Thoracic aorta (tissue), 2 donors: ENCODE measurements at regions not wholly inside any gene's neighbourhood (a gene's known extent, or its start where the extent isn't known, plus 50 kb on each side); places are given as distances from the start of the nearest gene placed in this dataset.

ENCODE experiments used
- ATAC-seq: fragments of 150-250 bp; one replicate; pipeline ENCODE4 v1.8.0; 2017; ENCODE audit warnings: low read depth; ENCODE audit not compliant: insufficient number of reproducible peaks, low FRiP score
- DNase-seq: peaks from one replicate; pipeline ENCODE4 v3.0.0-alpha.2; 2020; ENCODE audit warnings: low spot score
- H3K27ac ChIP-seq, 2 donors: fragments of 200-600 bp; sonication (generic); 1 replicate in 1 of 2; 2 replicates in 1 of 2; pipeline ENCODE4 v1.5.1; 2016; ENCODE audit warnings: mild to moderate bottlenecking in 2 of 2, moderate library complexity in 2 of 2
- H3K27me3 ChIP-seq: fragments of 200-600 bp; sonication (generic); replicated peaks from 2 replicates; pipeline ENCODE4 v1.6.0; 2016; ENCODE audit warnings: mild to moderate bottlenecking; ENCODE audit not compliant: insufficient read depth
- H3K36me3 ChIP-seq: fragments of 200-600 bp; sonication (generic); one replicate; pipeline ENCODE4 v1.5.1; 2016
- H3K4me1 ChIP-seq, 2 donors: fragments of 200-600 bp; sonication (generic); 1 replicate in 1 of 2; 2 replicates in 1 of 2; pipeline versions ENCODE4 v1.5.1 to v1.6.0; 2016; ENCODE audit warnings: low read depth in 2 of 2, mild to moderate bottlenecking in 1 of 2; ENCODE audit not compliant: control insufficient read depth in 1 of 2
- H3K4me3 ChIP-seq: fragments of 200-600 bp; sonication (generic); 2 replicates; pipeline ENCODE4 v1.5.1; 2016; ENCODE audit warnings: mild to moderate bottlenecking
- H3K9me3 ChIP-seq: fragments of 200-600 bp; sonication (generic); 2 replicates; pipeline ENCODE4 v1.5.1; 2016
- TF ChIP-seq, protein P1 (sequence below): fragments of 200-600 bp; sonication (generic); IDR thresholded peaks from one replicate; pipeline ENCODE4 v1.5.1; 2019; ENCODE audit warnings: antibody characterized with exemption

DNA sequence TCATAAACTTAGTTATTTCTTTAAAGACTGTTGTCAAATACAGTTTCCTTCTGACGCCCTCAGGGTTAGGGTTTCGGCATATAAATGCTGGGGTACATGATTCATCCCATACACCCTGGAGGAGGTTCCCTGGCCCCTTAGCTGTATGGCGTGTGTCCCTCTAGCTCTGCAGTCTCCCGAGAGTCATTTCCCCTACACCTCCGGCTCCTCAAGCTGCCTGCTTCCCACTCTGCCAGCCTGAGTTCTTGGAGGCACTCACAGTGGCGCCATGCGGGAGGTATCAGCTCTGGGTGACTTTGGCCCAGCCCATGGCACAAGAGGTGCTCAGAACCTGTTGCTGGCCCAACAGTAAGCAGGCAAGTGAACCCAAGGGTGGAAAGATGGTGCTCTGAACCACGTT lies 70.2 kb upstream of the TRPM1 start:
- Histone ChIP-seq H3K27ac (no peak overlapping the region), H3K36me3 (no peaks in the 10 kb centered on the region), H3K4me1 (no peaks in the 10 kb centered on the region), H3K4me3 (no peak overlapping the region), H3K9me3 (no peaks in the 10 kb centered on the region), H3K27me3 (no peaks in the 10 kb centered on the region)
- TF ChIP-seq, protein P1, sequence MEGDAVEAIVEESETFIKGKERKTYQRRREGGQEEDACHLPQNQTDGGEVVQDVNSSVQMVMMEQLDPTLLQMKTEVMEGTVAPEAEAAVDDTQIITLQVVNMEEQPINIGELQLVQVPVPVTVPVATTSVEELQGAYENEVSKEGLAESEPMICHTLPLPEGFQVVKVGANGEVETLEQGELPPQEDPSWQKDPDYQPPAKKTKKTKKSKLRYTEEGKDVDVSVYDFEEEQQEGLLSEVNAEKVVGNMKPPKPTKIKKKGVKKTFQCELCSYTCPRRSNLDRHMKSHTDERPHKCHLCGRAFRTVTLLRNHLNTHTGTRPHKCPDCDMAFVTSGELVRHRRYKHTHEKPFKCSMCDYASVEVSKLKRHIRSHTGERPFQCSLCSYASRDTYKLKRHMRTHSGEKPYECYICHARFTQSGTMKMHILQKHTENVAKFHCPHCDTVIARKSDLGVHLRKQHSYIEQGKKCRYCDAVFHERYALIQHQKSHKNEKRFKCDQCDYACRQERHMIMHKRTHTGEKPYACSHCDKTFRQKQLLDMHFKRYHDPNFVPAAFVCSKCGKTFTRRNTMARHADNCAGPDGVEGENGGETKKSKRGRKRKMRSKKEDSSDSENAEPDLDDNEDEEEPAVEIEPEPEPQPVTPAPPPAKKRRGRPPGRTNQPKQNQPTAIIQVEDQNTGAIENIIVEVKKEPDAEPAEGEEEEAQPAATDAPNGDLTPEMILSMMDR = no peak
- DNase-seq (no peak), ATAC-seq (no peak)

DNA sequence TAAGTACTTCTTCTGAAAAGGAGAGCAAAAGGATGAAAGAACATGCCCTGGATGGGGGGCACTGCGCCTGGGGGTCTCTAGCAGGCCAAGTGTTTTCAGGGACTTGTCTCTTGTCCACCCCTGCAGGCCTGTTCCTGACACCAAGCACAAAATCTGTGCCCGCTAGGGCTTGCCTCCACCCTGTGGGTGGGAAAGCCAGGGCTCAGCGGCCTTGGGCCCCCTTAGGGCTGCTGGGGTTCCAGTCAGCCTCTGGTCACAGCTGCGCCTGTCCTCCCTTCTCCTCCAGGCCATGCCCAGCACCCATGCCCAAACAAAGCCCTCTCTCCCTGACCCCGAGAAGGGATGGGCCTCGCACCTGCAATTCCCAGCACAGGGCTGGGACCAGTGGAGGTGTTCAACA lies 71.1 kb upstream of the TRPM1 start:
- Histone ChIP-seq H3K27ac (no peak overlapping the region), H3K27me3 (no peaks in the 10 kb centered on the region), H3K36me3 (no peaks in the 10 kb centered on the region), H3K9me3 (no peaks in the 10 kb centered on the region), H3K4me3 (no peak overlapping the region), H3K4me1 (no peaks in the 10 kb centered on the region)
- no peak for ATAC-seq
- TF ChIP-seq, protein P1 = no peak
- DNase-seq = no peak

DNA sequence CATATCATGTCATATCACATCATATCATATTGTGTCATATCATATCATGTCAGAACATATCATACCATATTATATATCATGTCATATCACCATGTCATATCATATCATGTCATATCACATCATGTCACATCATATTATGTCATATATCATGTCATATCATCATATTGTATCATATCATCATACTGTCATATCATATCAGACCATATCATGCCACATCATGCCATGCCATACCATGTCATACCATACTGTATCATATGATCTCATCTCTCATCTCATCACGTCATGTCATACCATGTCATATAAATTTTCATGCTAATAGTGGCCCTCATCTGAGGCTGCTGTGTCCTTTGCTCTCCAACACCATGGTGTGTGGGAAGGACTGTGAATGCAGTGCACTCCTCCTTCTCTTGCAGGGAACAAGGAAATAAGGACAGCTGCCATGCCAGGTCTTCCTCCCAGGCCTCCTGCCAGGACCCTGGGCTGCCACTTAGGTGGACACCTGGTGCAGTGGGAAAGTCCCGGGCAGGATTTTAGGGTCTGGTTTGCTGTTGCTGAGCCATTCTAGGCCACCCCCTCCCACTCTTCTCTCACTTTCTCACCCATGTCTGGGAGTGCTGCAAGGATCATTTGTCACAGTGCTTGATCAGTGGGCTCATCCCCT lies 72.4 kb upstream of the TRPM1 start:
- TF ChIP-seq, protein P1 = no peak
- H3K27me3 ChIP-seq = no peaks in the 10 kb centered on the region
- no peak overlapping the region for H3K4me3 ChIP-seq
- H3K9me3 ChIP-seq = no peaks in the 10 kb centered on the region
- no peaks in the 10 kb centered on the region for H3K4me1 ChIP-seq
- DNase-seq (no peak), ATAC-seq (no peak)
- no peaks in the 10 kb centered on the region for H3K36me3 ChIP-seq
- no peak overlapping the region for H3K27ac ChIP-seq

DNA sequence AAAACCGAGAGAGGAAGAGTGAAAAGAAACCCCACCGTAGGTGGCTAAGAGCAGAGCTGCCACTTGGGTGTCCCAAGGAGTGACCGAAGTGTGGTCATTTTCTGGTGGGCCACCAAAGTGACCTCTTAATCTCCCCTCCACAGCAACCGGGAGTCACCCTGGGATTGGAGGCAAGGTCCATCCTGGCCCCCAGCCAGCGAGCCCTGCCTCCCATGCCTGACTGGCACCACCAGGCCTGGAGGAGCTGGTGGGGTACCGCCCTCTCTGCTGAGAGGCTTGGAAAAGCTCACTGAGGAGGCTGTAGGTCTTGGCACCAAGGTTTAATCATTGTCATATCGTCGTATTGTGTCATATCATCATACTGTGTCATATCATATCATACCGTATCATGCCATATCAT lies 74.0 kb upstream of the TRPM1 start:
- DNase-seq (no peak), ATAC-seq (no peak)
- no peaks in the 10 kb centered on the region for H3K4me1 ChIP-seq
- H3K27me3 ChIP-seq = no peaks in the 10 kb centered on the region
- TF ChIP-seq, protein P1 = no peak
- no peak overlapping the region for H3K4me3 ChIP-seq
- H3K36me3 ChIP-seq = no peaks in the 10 kb centered on the region
- H3K27ac ChIP-seq = no peak overlapping the region
- H3K9me3 ChIP-seq = peaks cover under 1% of the 10 kb centered on the region

DNA sequence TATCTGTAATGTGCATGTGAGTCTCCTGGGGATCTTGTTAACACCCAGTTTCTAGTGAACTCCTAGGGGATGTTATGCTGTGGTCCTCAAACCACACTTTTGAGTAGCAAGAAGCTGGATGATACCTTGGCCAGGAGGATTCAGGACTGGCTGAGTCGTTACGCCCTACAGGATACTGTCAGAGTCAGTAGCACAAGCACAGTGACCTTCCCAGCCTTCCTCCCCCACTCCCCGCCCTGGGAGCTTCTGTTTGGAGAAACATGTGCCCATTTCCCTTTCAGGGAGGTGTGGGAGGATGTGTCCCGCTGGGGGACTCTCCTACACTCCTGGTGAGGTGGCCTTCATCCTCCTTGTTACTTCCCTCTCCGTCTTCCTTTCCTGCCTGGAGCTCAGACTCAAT lies 76.4 kb upstream of the TRPM1 start:
- TF ChIP-seq, protein P1 = no peak
- Histone ChIP-seq H3K9me3 (peaks cover 9% of the 10 kb centered on the region), H3K27ac (no peak overlapping the region), H3K36me3 (no peaks in the 10 kb centered on the region), H3K27me3 (no peaks in the 10 kb centered on the region), H3K4me3 (no peak overlapping the region), H3K4me1 (no peaks in the 10 kb centered on the region)
- DNase-seq = no peak
- ATAC-seq = no peak
